ENCODE measurements at regions not wholly inside any gene's neighbourhood (a gene's known extent, or its start where the extent isn't known, plus 50 kb on each side); places are given as distances from the start of the nearest gene placed in this dataset.
"Not testable (repeated sequence)": the region's sequence is repeated elsewhere in the genome, so short reads cannot be mapped to it uniquely, and the experiment has no call there.

- Histone ChIP-seq H3K4me3 (ENCODE audit: low read depth in 1 of 2, low read length in 2 of 2) (no peak overlapping the region), H3K27ac (ENCODE audit: low read depth in 2 of 2, low read length in 1 of 2) (no peak overlapping the region), H3K27me3 (ENCODE audit: control insufficient read depth in 1 of 2, insufficient read depth in 2 of 2, low read length in 2 of 2) (no peaks in the 10 kb centered on the region), H3K4me1 (ENCODE audit: control insufficient read depth in 2 of 2, insufficient read depth in 2 of 2, low read length in 1 of 2) (no peaks in the 10 kb centered on the region), H3K9me3 (ENCODE audit: control insufficient read depth in 2 of 2, insufficient read depth in 1 of 2, low read depth in 1 of 2, low read length in 1 of 2) (no peaks in the 10 kb centered on the region), H3K36me3 (ENCODE audit: control insufficient read depth in 2 of 2, insufficient read depth in 2 of 2, low read length in 1 of 2) (no peaks in the 10 kb centered on the region)
- WGBS, 2 donors: 70 to 76% methylated on average over 5 of the region's 5 CpGs
Observed at GRCh38 chrX:3529466-3530010, 183.1 kb upstream of the MXRA5 start.

- Histone ChIP-seq H3K4me3 (ENCODE audit: low read depth in 1 of 2, low read length in 2 of 2) (no peak overlapping the region), H3K4me1 (ENCODE audit: control insufficient read depth in 2 of 2, insufficient read depth in 2 of 2, low read length in 1 of 2) (no peaks in the 10 kb centered on the region), H3K9me3 (ENCODE audit: control insufficient read depth in 2 of 2, insufficient read depth in 1 of 2, low read depth in 1 of 2, low read length in 1 of 2) (no peaks in the 10 kb centered on the region), H3K27me3 (ENCODE audit: control insufficient read depth in 1 of 2, insufficient read depth in 2 of 2, low read length in 2 of 2) (no peaks in the 10 kb centered on the region), H3K36me3 (ENCODE audit: control insufficient read depth in 2 of 2, insufficient read depth in 2 of 2, low read length in 1 of 2) (no peaks in the 10 kb centered on the region), H3K27ac (ENCODE audit: low read depth in 2 of 2, low read length in 1 of 2) (no peak overlapping the region)
- 93 to 96% methylated on average over 3 of the region's 3 CpGs for WGBS, 2 donors
Observed at GRCh38 chrX:3527811-3528210, 181.4 kb upstream of the MXRA5 start.

- Histone ChIP-seq H3K36me3 (ENCODE audit: control insufficient read depth in 2 of 2, insufficient read depth in 2 of 2, low read length in 1 of 2) (no peaks in the 10 kb centered on the region), H3K4me3 (ENCODE audit: low read depth in 1 of 2, low read length in 2 of 2) (no peak overlapping the region), H3K27me3 (ENCODE audit: control insufficient read depth in 1 of 2, insufficient read depth in 2 of 2, low read length in 2 of 2) (no peaks in the 10 kb centered on the region), H3K9me3 (ENCODE audit: control insufficient read depth in 2 of 2, insufficient read depth in 1 of 2, low read depth in 1 of 2, low read length in 1 of 2) (no peaks in the 10 kb centered on the region), H3K4me1 (ENCODE audit: control insufficient read depth in 2 of 2, insufficient read depth in 2 of 2, low read length in 1 of 2) (no peaks in the 10 kb centered on the region), H3K27ac (ENCODE audit: low read depth in 2 of 2, low read length in 1 of 2) (no peak overlapping the region)
- WGBS, 2 donors: 45 to 53% methylated on average over 3 of the region's 3 CpGs
Observed at GRCh38 chrX:3527166-3527565, 180.7 kb upstream of the MXRA5 start.

- H3K36me3 ChIP-seq (ENCODE audit: control insufficient read depth in 2 of 2, insufficient read depth in 2 of 2, low read length in 1 of 2): no peaks in the 10 kb centered on the region
- H3K27ac ChIP-seq (ENCODE audit: low read depth in 2 of 2, low read length in 1 of 2): no peak overlapping the region
- H3K9me3 ChIP-seq (ENCODE audit: control insufficient read depth in 2 of 2, insufficient read depth in 1 of 2, low read depth in 1 of 2, low read length in 1 of 2): no peaks in the 10 kb centered on the region
- H3K27me3 ChIP-seq (ENCODE audit: control insufficient read depth in 1 of 2, insufficient read depth in 2 of 2, low read length in 2 of 2): no peaks in the 10 kb centered on the region
- no peak overlapping the region for H3K4me3 ChIP-seq (ENCODE audit: low read depth in 1 of 2, low read length in 2 of 2)
- WGBS, 2 donors: 72 to 81% methylated on average over 2 of the region's 2 CpGs
- no peaks in the 10 kb centered on the region for H3K4me1 ChIP-seq (ENCODE audit: control insufficient read depth in 2 of 2, insufficient read depth in 2 of 2, low read length in 1 of 2)
Observed at GRCh38 chrX:3526731-3527130, 180.3 kb upstream of the MXRA5 start.

- no peaks in the 10 kb centered on the region for H3K4me1 ChIP-seq (ENCODE audit: control insufficient read depth in 2 of 2, insufficient read depth in 2 of 2, low read length in 1 of 2)
- no peaks in the 10 kb centered on the region for H3K36me3 ChIP-seq (ENCODE audit: control insufficient read depth in 2 of 2, insufficient read depth in 2 of 2, low read length in 1 of 2)
- H3K9me3 ChIP-seq (ENCODE audit: control insufficient read depth in 2 of 2, insufficient read depth in 1 of 2, low read depth in 1 of 2, low read length in 1 of 2): no peaks in the 10 kb centered on the region
- 61% methylated on average over 5 of the region's 5 CpGs for WGBS, 2 donors
- H3K27ac ChIP-seq (ENCODE audit: low read depth in 2 of 2, low read length in 1 of 2): no peak overlapping the region
- H3K27me3 ChIP-seq (ENCODE audit: control insufficient read depth in 1 of 2, insufficient read depth in 2 of 2, low read length in 2 of 2): no peaks in the 10 kb centered on the region
- no peak overlapping the region for H3K4me3 ChIP-seq (ENCODE audit: low read depth in 1 of 2, low read length in 2 of 2)
Observed at GRCh38 chrX:3526071-3526470, 179.6 kb upstream of the MXRA5 start.

- Histone ChIP-seq H3K36me3 (ENCODE audit: control insufficient read depth in 2 of 2, insufficient read depth in 2 of 2, low read length in 1 of 2) (no peaks in the 10 kb centered on the region), H3K4me3 (ENCODE audit: low read depth in 1 of 2, low read length in 2 of 2) (no peak overlapping the region), H3K27ac (ENCODE audit: low read depth in 2 of 2, low read length in 1 of 2) (no peak overlapping the region), H3K4me1 (ENCODE audit: control insufficient read depth in 2 of 2, insufficient read depth in 2 of 2, low read length in 1 of 2) (no peaks in the 10 kb centered on the region), H3K27me3 (ENCODE audit: control insufficient read depth in 1 of 2, insufficient read depth in 2 of 2, low read length in 2 of 2) (no peaks in the 10 kb centered on the region), H3K9me3 (ENCODE audit: control insufficient read depth in 2 of 2, insufficient read depth in 1 of 2, low read depth in 1 of 2, low read length in 1 of 2) (no peaks in the 10 kb centered on the region)
- WGBS, 2 donors: 65 to 68% methylated on average over 4 of the region's 4 CpGs
Observed at GRCh38 chrX:3522101-3522650, 175.7 kb upstream of the MXRA5 start.

GRCh38 chrX:3521396-3521795 lies 174.9 kb upstream of the MXRA5 start:
- H3K36me3 ChIP-seq (ENCODE audit: control insufficient read depth in 2 of 2, insufficient read depth in 2 of 2, low read length in 1 of 2): no peaks in the 10 kb centered on the region
- no peak overlapping the region for H3K4me3 ChIP-seq (ENCODE audit: low read depth in 1 of 2, low read length in 2 of 2)
- no peak overlapping the region for H3K27ac ChIP-seq (ENCODE audit: low read depth in 2 of 2, low read length in 1 of 2)
- no peaks in the 10 kb centered on the region for H3K27me3 ChIP-seq (ENCODE audit: control insufficient read depth in 1 of 2, insufficient read depth in 2 of 2, low read length in 2 of 2)
- 41 to 52% methylated on average over 3 of the region's 3 CpGs for whole genome bisulfite sequencing, 2 donors
- no peaks in the 10 kb centered on the region for H3K9me3 ChIP-seq (ENCODE audit: control insufficient read depth in 2 of 2, insufficient read depth in 1 of 2, low read depth in 1 of 2, low read length in 1 of 2)
- no peaks in the 10 kb centered on the region for H3K4me1 ChIP-seq (ENCODE audit: control insufficient read depth in 2 of 2, insufficient read depth in 2 of 2, low read length in 1 of 2)

- H3K36me3 ChIP-seq (ENCODE audit: control insufficient read depth in 2 of 2, insufficient read depth in 2 of 2, low read length in 1 of 2): no peaks in the 10 kb centered on the region
- WGBS, 2 donors: 55 to 56% methylated on average over 3 of the region's 3 CpGs
- H3K4me1 ChIP-seq (ENCODE audit: control insufficient read depth in 2 of 2, insufficient read depth in 2 of 2, low read length in 1 of 2): no peaks in the 10 kb centered on the region
- H3K9me3 ChIP-seq (ENCODE audit: control insufficient read depth in 2 of 2, insufficient read depth in 1 of 2, low read depth in 1 of 2, low read length in 1 of 2): no peaks in the 10 kb centered on the region
- no peak overlapping the region for H3K4me3 ChIP-seq (ENCODE audit: low read depth in 1 of 2, low read length in 2 of 2)
- H3K27ac ChIP-seq (ENCODE audit: low read depth in 2 of 2, low read length in 1 of 2): no peak overlapping the region
- H3K27me3 ChIP-seq (ENCODE audit: control insufficient read depth in 1 of 2, insufficient read depth in 2 of 2, low read length in 2 of 2): no peaks in the 10 kb centered on the region
Observed at GRCh38 chrX:3520982-3521381, 174.5 kb upstream of the MXRA5 start.

- H3K4me3 ChIP-seq (ENCODE audit: low read depth in 1 of 2, low read length in 2 of 2): no peak overlapping the region
- no peaks in the 10 kb centered on the region for H3K27me3 ChIP-seq (ENCODE audit: control insufficient read depth in 1 of 2, insufficient read depth in 2 of 2, low read length in 2 of 2)
- H3K9me3 ChIP-seq (ENCODE audit: control insufficient read depth in 2 of 2, insufficient read depth in 1 of 2, low read depth in 1 of 2, low read length in 1 of 2): no peaks in the 10 kb centered on the region
- 73 to 81% methylated on average over 3 of the region's 3 CpGs for WGBS, 2 donors
- H3K27ac ChIP-seq (ENCODE audit: low read depth in 2 of 2, low read length in 1 of 2): no peak overlapping the region
- no peaks in the 10 kb centered on the region for H3K4me1 ChIP-seq (ENCODE audit: control insufficient read depth in 2 of 2, insufficient read depth in 2 of 2, low read length in 1 of 2)
- no peaks in the 10 kb centered on the region for H3K36me3 ChIP-seq (ENCODE audit: control insufficient read depth in 2 of 2, insufficient read depth in 2 of 2, low read length in 1 of 2)
Observed at GRCh38 chrX:3520458-3520857, 174.0 kb upstream of the MXRA5 start.

GRCh38 chrX:3519384-3519783 lies 172.9 kb upstream of the MXRA5 start:
- not testable (repeated sequence) for H3K27me3 ChIP-seq (ENCODE audit: control insufficient read depth in 1 of 2, insufficient read depth in 2 of 2, low read length in 2 of 2); H3K9me3 ChIP-seq (ENCODE audit: control insufficient read depth in 2 of 2, insufficient read depth in 1 of 2, low read depth in 1 of 2, low read length in 1 of 2); H3K36me3 ChIP-seq (ENCODE audit: control insufficient read depth in 2 of 2, insufficient read depth in 2 of 2, low read length in 1 of 2); H3K4me3 ChIP-seq (ENCODE audit: low read depth in 1 of 2, low read length in 2 of 2); H3K27ac ChIP-seq (ENCODE audit: low read depth in 2 of 2, low read length in 1 of 2); H3K4me1 ChIP-seq (ENCODE audit: control insufficient read depth in 2 of 2, insufficient read depth in 2 of 2, low read length in 1 of 2)
- WGBS, 2 donors: 75 to 81% methylated on average over 8 of the region's 8 CpGs

Data from esophagus (tissue), 2 donors.